Osteoblast (primary cell): ENCODE measurements at regions not wholly inside any gene's neighbourhood (a gene's known extent, or its start where the extent isn't known, plus 50 kb on each side); places are given as distances from the start of the nearest gene placed in this dataset.
A peak's percentile ranks its signal among the peaks of the same experiment; 100 is the strongest.

Experiments
- DNase-seq: peaks from one replicate; pipeline ENCODE4 v3.0.0; 2011; ENCODE audit warnings: low spot score, mixed read lengths; ENCODE audit not compliant: insufficient read length; ENCODE audit errors: missing footprints
- H2AFZ ChIP-seq: 2 replicates; pipeline ENCODE4 v1.6.0; 2011; ENCODE audit warnings: mild to moderate bottlenecking, low read length
- H3K27ac ChIP-seq: 2 replicates; pipeline ENCODE4 v1.5.1; 2011; ENCODE audit warnings: mild to moderate bottlenecking, low read depth, low read length, moderate library complexity
- H3K27me3 ChIP-seq: 2 replicates; pipeline ENCODE4 v1.6.0; 2012; ENCODE audit warnings: mild to moderate bottlenecking, control low read depth, inconsistent platforms, low read length, moderate library complexity; ENCODE audit not compliant: insufficient read depth
- H3K36me3 ChIP-seq: 2 replicates; pipeline ENCODE4 v1.5.1; 2011; ENCODE audit warnings: mild to moderate bottlenecking, low read length, control low read depth, moderate library complexity; ENCODE audit not compliant: insufficient read depth
- H3K4me1 ChIP-seq: 2 replicates; pipeline ENCODE4 v1.5.1; 2011; ENCODE audit warnings: mild to moderate bottlenecking, low read length, control low read depth, moderate library complexity; ENCODE audit not compliant: insufficient read depth
- H3K4me2 ChIP-seq: 2 replicates; pipeline ENCODE4 v1.6.0; 2011; ENCODE audit warnings: mild to moderate bottlenecking, low read length; ENCODE audit not compliant: insufficient read depth
- H3K4me3 ChIP-seq: fragments of 200-600 bp; sonication (generic); 3 replicates; pipeline ENCODE4 v1.5.1; 2012; ENCODE audit warnings: mild to moderate bottlenecking, low read length, inconsistent platforms; ENCODE audit not compliant: insufficient read depth
- H3K79me2 ChIP-seq: 2 replicates; pipeline ENCODE4 v1.6.0; 2012; ENCODE audit warnings: mild to moderate bottlenecking, low read length, control low read depth, inconsistent platforms; ENCODE audit not compliant: insufficient read depth
- H3K9me3 ChIP-seq: 2 replicates; pipeline ENCODE4 v1.5.1; 2011; ENCODE audit warnings: low read depth, low read length, control low read depth
- H4K20me1 ChIP-seq: 2 replicates; pipeline ENCODE4 v1.6.0; 2012; ENCODE audit warnings: mild to moderate bottlenecking, low read length, control low read depth; ENCODE audit not compliant: insufficient read depth
- TF ChIP-seq, protein P1 (sequence below): IDR thresholded peaks from 2 replicates; pipeline ENCODE4 v1.5.1; 2011; ENCODE audit warnings: mild to moderate bottlenecking, low read depth, low read length, moderate library complexity; ENCODE audit errors: extremely low read depth

DNA sequence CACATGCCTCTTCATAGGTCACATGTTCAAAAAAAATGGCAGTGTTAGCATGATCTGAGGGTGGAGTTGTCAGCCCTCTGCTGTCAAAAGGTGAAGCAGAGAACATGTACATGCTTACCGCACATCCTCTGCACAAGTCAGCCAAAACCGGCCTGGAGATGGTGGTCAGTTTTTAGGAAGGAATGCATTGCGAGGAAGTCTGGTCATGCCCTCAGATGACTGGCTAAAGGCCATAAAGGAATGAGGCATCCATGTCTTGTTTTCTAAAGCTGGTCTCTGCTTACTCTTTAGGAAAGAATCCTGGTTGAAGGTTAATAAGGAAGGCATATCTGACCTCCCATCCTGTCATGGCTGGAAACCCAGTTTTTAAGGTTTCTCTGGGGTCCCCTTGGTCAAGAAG is 292.0 kb upstream of the CCDC54 start:
- peak overlapping the region; percentile 40 for H3K27ac ChIP-seq
- DNase-seq, result peak; percentile 81
- no peaks in the 10 kb centered on the region for H3K9me3 ChIP-seq
- no peak overlapping the region for H3K4me2 ChIP-seq
- H2AFZ ChIP-seq, result peak overlapping the region; percentile 62
- no peaks in the 10 kb centered on the region for H4K20me1 ChIP-seq
- no peaks in the 10 kb centered on the region for H3K79me2 ChIP-seq
- peaks cover 19% of the 10 kb centered on the region for H3K4me1 ChIP-seq
- no peak overlapping the region for H3K4me3 ChIP-seq
- H3K36me3 ChIP-seq, result no peaks in the 10 kb centered on the region
- TF ChIP-seq, protein P1, sequence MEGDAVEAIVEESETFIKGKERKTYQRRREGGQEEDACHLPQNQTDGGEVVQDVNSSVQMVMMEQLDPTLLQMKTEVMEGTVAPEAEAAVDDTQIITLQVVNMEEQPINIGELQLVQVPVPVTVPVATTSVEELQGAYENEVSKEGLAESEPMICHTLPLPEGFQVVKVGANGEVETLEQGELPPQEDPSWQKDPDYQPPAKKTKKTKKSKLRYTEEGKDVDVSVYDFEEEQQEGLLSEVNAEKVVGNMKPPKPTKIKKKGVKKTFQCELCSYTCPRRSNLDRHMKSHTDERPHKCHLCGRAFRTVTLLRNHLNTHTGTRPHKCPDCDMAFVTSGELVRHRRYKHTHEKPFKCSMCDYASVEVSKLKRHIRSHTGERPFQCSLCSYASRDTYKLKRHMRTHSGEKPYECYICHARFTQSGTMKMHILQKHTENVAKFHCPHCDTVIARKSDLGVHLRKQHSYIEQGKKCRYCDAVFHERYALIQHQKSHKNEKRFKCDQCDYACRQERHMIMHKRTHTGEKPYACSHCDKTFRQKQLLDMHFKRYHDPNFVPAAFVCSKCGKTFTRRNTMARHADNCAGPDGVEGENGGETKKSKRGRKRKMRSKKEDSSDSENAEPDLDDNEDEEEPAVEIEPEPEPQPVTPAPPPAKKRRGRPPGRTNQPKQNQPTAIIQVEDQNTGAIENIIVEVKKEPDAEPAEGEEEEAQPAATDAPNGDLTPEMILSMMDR, result no peak
- H3K27me3 ChIP-seq, result no peaks in the 10 kb centered on the region

DNA sequence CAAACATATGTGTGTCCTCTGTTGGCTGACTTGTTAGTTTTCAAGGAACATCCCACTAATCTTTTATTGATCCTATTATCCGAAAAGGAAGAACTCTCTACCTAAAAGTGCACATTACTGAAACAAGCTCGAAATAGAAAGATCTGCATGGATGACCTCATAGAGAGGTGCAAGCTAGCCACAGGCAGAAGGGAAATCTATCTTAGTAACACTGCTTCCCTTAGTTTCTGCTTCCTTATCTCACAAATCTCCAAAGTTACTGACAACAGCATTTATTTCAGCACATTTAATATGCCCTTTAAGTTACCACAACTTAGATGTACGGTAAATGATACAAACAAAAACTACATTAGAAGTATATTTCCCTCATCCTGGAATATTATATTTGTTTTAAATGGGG is 285.1 kb upstream of the CCDC54 start:
- no peaks in the 10 kb centered on the region for H3K36me3 ChIP-seq
- H3K27me3 ChIP-seq, result no peaks in the 10 kb centered on the region
- H3K79me2 ChIP-seq, result no peaks in the 10 kb centered on the region
- TF ChIP-seq, protein P1, result no peak
- no peak overlapping the region for H3K27ac ChIP-seq
- no peaks in the 10 kb centered on the region for H3K4me1 ChIP-seq
- H3K4me2 ChIP-seq, result no peak overlapping the region
- no peaks in the 10 kb centered on the region for H3K9me3 ChIP-seq
- H4K20me1 ChIP-seq, result no peaks in the 10 kb centered on the region
- no peak for DNase-seq
- H2AFZ ChIP-seq, result no peak overlapping the region
- no peak overlapping the region for H3K4me3 ChIP-seq

DNA sequence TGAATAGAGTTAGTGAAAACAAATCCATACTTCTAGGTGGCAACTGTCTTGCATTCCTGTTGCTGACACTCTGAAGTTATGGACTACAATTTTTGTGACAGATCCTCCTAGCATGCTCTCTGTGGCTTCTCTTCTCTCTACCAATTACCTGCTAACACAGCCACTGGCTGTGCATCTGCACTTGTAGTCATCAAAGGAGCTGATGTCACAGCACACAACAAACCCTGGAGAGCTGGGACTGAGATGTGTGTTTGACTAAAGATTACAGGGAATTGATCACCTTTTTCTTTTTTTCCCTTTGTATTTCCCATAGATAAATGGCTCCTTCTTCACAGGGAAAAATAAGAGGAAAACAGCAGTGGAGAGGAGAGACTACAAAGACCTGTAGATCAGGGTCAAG is 278.4 kb upstream of the CCDC54 start:
- H2AFZ ChIP-seq, result no peak overlapping the region
- H3K4me1 ChIP-seq, result no peaks in the 10 kb centered on the region
- TF ChIP-seq, protein P1, result no peak
- H3K4me3 ChIP-seq, result no peak overlapping the region
- no peaks in the 10 kb centered on the region for H4K20me1 ChIP-seq
- no peak overlapping the region for H3K27ac ChIP-seq
- no peak overlapping the region for H3K4me2 ChIP-seq
- H3K27me3 ChIP-seq, result no peaks in the 10 kb centered on the region
- H3K79me2 ChIP-seq, result no peaks in the 10 kb centered on the region
- no peaks in the 10 kb centered on the region for H3K36me3 ChIP-seq
- H3K9me3 ChIP-seq, result no peaks in the 10 kb centered on the region
- DNase-seq, result no peak

DNA sequence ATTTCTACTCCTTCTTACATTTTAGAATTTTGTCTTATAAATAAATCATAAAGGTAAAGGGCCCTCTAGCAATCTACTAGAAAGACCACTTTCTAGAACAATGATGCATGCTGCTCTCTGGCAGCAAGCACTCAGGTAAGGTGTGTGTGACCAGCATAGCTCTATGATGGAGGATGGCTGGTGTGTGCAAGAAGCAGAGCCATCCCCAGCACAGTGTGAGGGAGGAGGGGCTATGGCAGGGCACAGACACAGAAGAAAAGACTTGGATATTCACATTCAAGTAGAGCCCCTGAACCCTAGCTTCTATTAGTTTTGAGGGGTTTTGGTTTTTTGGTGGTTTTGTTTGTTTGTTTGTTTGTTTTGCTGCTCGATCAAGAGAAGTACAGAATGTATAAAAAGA is 277.1 kb upstream of the CCDC54 start:
- Histone ChIP-seq H3K9me3 (no peaks in the 10 kb centered on the region), H3K4me2 (no peak overlapping the region), H3K27ac (no peak overlapping the region), H2AFZ (no peak overlapping the region), H3K4me3 (no peak overlapping the region), H3K79me2 (no peaks in the 10 kb centered on the region), H3K4me1 (no peaks in the 10 kb centered on the region), H3K36me3 (no peaks in the 10 kb centered on the region), H3K27me3 (no peaks in the 10 kb centered on the region), H4K20me1 (no peaks in the 10 kb centered on the region)
- no peak for DNase-seq
- TF ChIP-seq, protein P1, result no peak
